ENCODE measurements at regions not wholly inside any gene's neighbourhood (a gene's known extent, or its start where the extent isn't known, plus 50 kb on each side); places are given as distances from the start of the nearest gene placed in this dataset.

GRCh38 chr2:58527647-58528046 is 286.5 kb upstream of the FANCL start:
- no peaks in the 10 kb centered on the region for H3K4me1 ChIP-seq (ENCODE audit: control insufficient read depth in 2 of 2, insufficient read depth in 2 of 2, low read length in 2 of 2)
- no peaks in the 10 kb centered on the region for H3K36me3 ChIP-seq (ENCODE audit: control insufficient read depth in 2 of 2, insufficient read depth in 2 of 2, low read length in 1 of 2)
- H3K4me3 ChIP-seq (ENCODE audit: low read length in 2 of 2), result no peak overlapping the region
- no peak overlapping the region for H3K27ac ChIP-seq (ENCODE audit: low read depth in 1 of 2, low read length in 1 of 2)
- WGBS, result 96% methylated on average over 3 of the region's 3 CpGs
- H3K9me3 ChIP-seq (ENCODE audit: control insufficient read depth in 2 of 2, insufficient read depth in 1 of 2, low read length in 1 of 2), result no peaks in the 10 kb centered on the region
- H3K27me3 ChIP-seq (ENCODE audit: control insufficient read depth in 2 of 2, insufficient read depth in 1 of 2, low read length in 1 of 2), result no peaks in the 10 kb centered on the region
- DNase-seq (ENCODE audit: low read depth in 6 of 9, low spot score in 9 of 9), result no peak

GRCh38 chr2:58521803-58522554 is 280.9 kb upstream of the FANCL start:
- DNase-seq (ENCODE audit: low read depth in 6 of 9, low spot score in 9 of 9), result no peak
- no peaks in the 10 kb centered on the region for H3K27me3 ChIP-seq (ENCODE audit: control insufficient read depth in 2 of 2, insufficient read depth in 1 of 2, low read length in 1 of 2)
- no peaks in the 10 kb centered on the region for H3K36me3 ChIP-seq (ENCODE audit: control insufficient read depth in 2 of 2, insufficient read depth in 2 of 2, low read length in 1 of 2)
- WGBS, result 89% methylated on average over 7 of the region's 7 CpGs
- no peak overlapping the region for H3K27ac ChIP-seq (ENCODE audit: low read depth in 1 of 2, low read length in 1 of 2)
- no peaks in the 10 kb centered on the region for H3K9me3 ChIP-seq (ENCODE audit: control insufficient read depth in 2 of 2, insufficient read depth in 1 of 2, low read length in 1 of 2)
- no peak overlapping the region for H3K4me3 ChIP-seq (ENCODE audit: low read length in 2 of 2)
- no peaks in the 10 kb centered on the region for H3K4me1 ChIP-seq (ENCODE audit: control insufficient read depth in 2 of 2, insufficient read depth in 2 of 2, low read length in 2 of 2)

GRCh38 chr2:58520903-58521302 is 279.8 kb upstream of the FANCL start:
- WGBS, result 96% methylated on average over 3 of the region's 3 CpGs
- Histone ChIP-seq H3K4me3 (ENCODE audit: low read length in 2 of 2) (no peak overlapping the region), H3K9me3 (ENCODE audit: control insufficient read depth in 2 of 2, insufficient read depth in 1 of 2, low read length in 1 of 2) (no peaks in the 10 kb centered on the region), H3K27ac (ENCODE audit: low read depth in 1 of 2, low read length in 1 of 2) (no peak overlapping the region), H3K36me3 (ENCODE audit: control insufficient read depth in 2 of 2, insufficient read depth in 2 of 2, low read length in 1 of 2) (no peaks in the 10 kb centered on the region), H3K4me1 (ENCODE audit: control insufficient read depth in 2 of 2, insufficient read depth in 2 of 2, low read length in 2 of 2) (no peaks in the 10 kb centered on the region), H3K27me3 (ENCODE audit: control insufficient read depth in 2 of 2, insufficient read depth in 1 of 2, low read length in 1 of 2) (no peaks in the 10 kb centered on the region)
- no peak for DNase-seq (ENCODE audit: low read depth in 6 of 9, low spot score in 9 of 9)

GRCh38 chr2:58517881-58518280 is 276.8 kb upstream of the FANCL start:
- H3K36me3 ChIP-seq (ENCODE audit: control insufficient read depth in 2 of 2, insufficient read depth in 2 of 2, low read length in 1 of 2), result no peaks in the 10 kb centered on the region
- no peak overlapping the region for H3K27ac ChIP-seq (ENCODE audit: low read depth in 1 of 2, low read length in 1 of 2)
- WGBS, result 99% methylated on average over 2 of the region's 2 CpGs
- no peaks in the 10 kb centered on the region for H3K9me3 ChIP-seq (ENCODE audit: control insufficient read depth in 2 of 2, insufficient read depth in 1 of 2, low read length in 1 of 2)
- H3K4me1 ChIP-seq (ENCODE audit: control insufficient read depth in 2 of 2, insufficient read depth in 2 of 2, low read length in 2 of 2), result no peaks in the 10 kb centered on the region
- no peak overlapping the region for H3K4me3 ChIP-seq (ENCODE audit: low read length in 2 of 2)
- DNase-seq (ENCODE audit: low read depth in 6 of 9, low spot score in 9 of 9), result no peak
- H3K27me3 ChIP-seq (ENCODE audit: control insufficient read depth in 2 of 2, insufficient read depth in 1 of 2, low read length in 1 of 2), result no peaks in the 10 kb centered on the region

- DNase-seq (ENCODE audit: low read depth in 6 of 9, low spot score in 9 of 9), result no peak
- H3K9me3 ChIP-seq (ENCODE audit: control insufficient read depth in 2 of 2, insufficient read depth in 1 of 2, low read length in 1 of 2), result no peaks in the 10 kb centered on the region
- H3K4me1 ChIP-seq (ENCODE audit: control insufficient read depth in 2 of 2, insufficient read depth in 2 of 2, low read length in 2 of 2), result no peaks in the 10 kb centered on the region
- H3K27me3 ChIP-seq (ENCODE audit: control insufficient read depth in 2 of 2, insufficient read depth in 1 of 2, low read length in 1 of 2), result no peaks in the 10 kb centered on the region
- H3K4me3 ChIP-seq (ENCODE audit: low read length in 2 of 2), result no peak overlapping the region
- WGBS, result 96% methylated on average over 3 of the region's 3 CpGs
- H3K36me3 ChIP-seq (ENCODE audit: control insufficient read depth in 2 of 2, insufficient read depth in 2 of 2, low read length in 1 of 2), result no peaks in the 10 kb centered on the region
- no peak overlapping the region for H3K27ac ChIP-seq (ENCODE audit: low read depth in 1 of 2, low read length in 1 of 2)
Measured at GRCh38 chr2:58516695-58517094, 275.6 kb upstream of the FANCL start.

GRCh38 chr2:58515827-58516573 is 274.9 kb upstream of the FANCL start:
- no peaks in the 10 kb centered on the region for H3K4me1 ChIP-seq (ENCODE audit: control insufficient read depth in 2 of 2, insufficient read depth in 2 of 2, low read length in 2 of 2)
- no peaks in the 10 kb centered on the region for H3K9me3 ChIP-seq (ENCODE audit: control insufficient read depth in 2 of 2, insufficient read depth in 1 of 2, low read length in 1 of 2)
- 99% methylated on average over 2 of the region's 2 CpGs for WGBS
- H3K4me3 ChIP-seq (ENCODE audit: low read length in 2 of 2), result no peak overlapping the region
- H3K27ac ChIP-seq (ENCODE audit: low read depth in 1 of 2, low read length in 1 of 2), result no peak overlapping the region
- H3K27me3 ChIP-seq (ENCODE audit: control insufficient read depth in 2 of 2, insufficient read depth in 1 of 2, low read length in 1 of 2), result no peaks in the 10 kb centered on the region
- H3K36me3 ChIP-seq (ENCODE audit: control insufficient read depth in 2 of 2, insufficient read depth in 2 of 2, low read length in 1 of 2), result no peaks in the 10 kb centered on the region
- DNase-seq (ENCODE audit: low read depth in 6 of 9, low spot score in 9 of 9), result no peak

GRCh38 chr2:58514252-58514651 is 273.1 kb upstream of the FANCL start:
- H3K36me3 ChIP-seq (ENCODE audit: control insufficient read depth in 2 of 2, insufficient read depth in 2 of 2, low read length in 1 of 2), result no peaks in the 10 kb centered on the region
- no peaks in the 10 kb centered on the region for H3K4me1 ChIP-seq (ENCODE audit: control insufficient read depth in 2 of 2, insufficient read depth in 2 of 2, low read length in 2 of 2)
- H3K27me3 ChIP-seq (ENCODE audit: control insufficient read depth in 2 of 2, insufficient read depth in 1 of 2, low read length in 1 of 2), result no peaks in the 10 kb centered on the region
- H3K27ac ChIP-seq (ENCODE audit: low read depth in 1 of 2, low read length in 1 of 2), result no peak overlapping the region
- no peaks in the 10 kb centered on the region for H3K9me3 ChIP-seq (ENCODE audit: control insufficient read depth in 2 of 2, insufficient read depth in 1 of 2, low read length in 1 of 2)
- no peak for DNase-seq (ENCODE audit: low read depth in 6 of 9, low spot score in 9 of 9)
- H3K4me3 ChIP-seq (ENCODE audit: low read length in 2 of 2), result no peak overlapping the region

- no peak overlapping the region for H3K27ac ChIP-seq (ENCODE audit: low read depth in 1 of 2, low read length in 1 of 2)
- 96% methylated on average over 1 of the region's 1 CpG for WGBS
- H3K9me3 ChIP-seq (ENCODE audit: control insufficient read depth in 2 of 2, insufficient read depth in 1 of 2, low read length in 1 of 2), result no peaks in the 10 kb centered on the region
- no peaks in the 10 kb centered on the region for H3K27me3 ChIP-seq (ENCODE audit: control insufficient read depth in 2 of 2, insufficient read depth in 1 of 2, low read length in 1 of 2)
- H3K4me1 ChIP-seq (ENCODE audit: control insufficient read depth in 2 of 2, insufficient read depth in 2 of 2, low read length in 2 of 2), result no peaks in the 10 kb centered on the region
- H3K4me3 ChIP-seq (ENCODE audit: low read length in 2 of 2), result no peak overlapping the region
- no peak for DNase-seq (ENCODE audit: low read depth in 6 of 9, low spot score in 9 of 9)
- H3K36me3 ChIP-seq (ENCODE audit: control insufficient read depth in 2 of 2, insufficient read depth in 2 of 2, low read length in 1 of 2), result no peaks in the 10 kb centered on the region
Measured at GRCh38 chr2:58512878-58513277, 271.8 kb upstream of the FANCL start.

GRCh38 chr2:58508006-58508405 is 266.9 kb upstream of the FANCL start:
- no peaks in the 10 kb centered on the region for H3K9me3 ChIP-seq (ENCODE audit: control insufficient read depth in 2 of 2, insufficient read depth in 1 of 2, low read length in 1 of 2)
- DNase-seq (ENCODE audit: low read depth in 6 of 9, low spot score in 9 of 9), result no peak
- H3K27ac ChIP-seq (ENCODE audit: low read depth in 1 of 2, low read length in 1 of 2), result no peak overlapping the region
- 99% methylated on average over 4 of the region's 4 CpGs for WGBS
- no peaks in the 10 kb centered on the region for H3K36me3 ChIP-seq (ENCODE audit: control insufficient read depth in 2 of 2, insufficient read depth in 2 of 2, low read length in 1 of 2)
- H3K4me3 ChIP-seq (ENCODE audit: low read length in 2 of 2), result no peak overlapping the region
- H3K4me1 ChIP-seq (ENCODE audit: control insufficient read depth in 2 of 2, insufficient read depth in 2 of 2, low read length in 2 of 2), result no peaks in the 10 kb centered on the region
- no peaks in the 10 kb centered on the region for H3K27me3 ChIP-seq (ENCODE audit: control insufficient read depth in 2 of 2, insufficient read depth in 1 of 2, low read length in 1 of 2)
